ENCODE measurements at regions not wholly inside any gene's neighbourhood (a gene's known extent, or its start where the extent isn't known, plus 50 kb on each side); places are given as distances from the start of the nearest gene placed in this dataset.

DNA sequence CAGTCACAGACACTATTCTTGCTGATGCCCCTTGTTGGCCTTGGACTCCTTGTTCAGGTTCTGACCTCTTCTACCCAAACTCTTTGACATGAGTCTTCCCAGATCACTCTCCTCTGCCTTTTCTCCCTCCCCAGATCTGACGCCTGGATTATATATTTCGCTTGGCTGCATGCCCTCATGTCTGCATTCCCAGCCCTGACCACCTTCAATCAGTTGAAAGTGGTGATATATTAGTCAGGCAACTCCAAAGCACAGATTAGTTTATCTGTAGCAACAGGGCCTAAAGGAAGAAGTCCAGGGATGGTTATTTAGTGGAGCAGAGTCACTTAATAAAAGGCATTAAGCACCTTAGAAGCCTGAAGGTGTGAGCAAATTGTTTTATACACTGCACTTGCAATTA is 110.0 kb upstream of the GUCA2B start:
- ATAC-seq (no peak), DNase-seq (ENCODE audit: low read depth, low spot score) (no peak)
- ChIA-PET RAD21 (ENCODE audit: low non-redundant PET in 1 of 2, low total read pairs in 2 of 2, uncharacterized antibody in 2 of 2, unreplicated experiment in 2 of 2) (no interaction called here), CTCF (no interaction called here), POLR2A (no interaction called here)
- Histone ChIP-seq H3K4me1 (ENCODE audit: control insufficient read depth in 1 of 2, insufficient read depth in 2 of 2, low read length in 2 of 2) (no peaks in the 10 kb centered on the region), H3K4me2 (ENCODE audit: low read length) (no peak overlapping the region), H2AFZ (ENCODE audit: low read depth, low read length, poor library complexity, severe bottlenecking) (no peak overlapping the region), H3K9me3 (ENCODE audit: control insufficient read depth in 1 of 2, insufficient read depth in 1 of 2, low read depth in 1 of 2, low read length in 2 of 2) (no peaks in the 10 kb centered on the region), H3K9ac (ENCODE audit: low read length) (no peak overlapping the region), H3K9me2 (ENCODE audit: insufficient read depth) (no peaks in the 10 kb centered on the region), H3K36me3 (ENCODE audit: control insufficient read depth in 1 of 2, insufficient read depth in 2 of 2, low read length in 2 of 2) (no peaks in the 10 kb centered on the region), H3K4me3 (replicated peaks in 1 of 2; ENCODE audit: low read depth in 1 of 2, low read length in 2 of 2) (no peak overlapping the region), H3K27me3 (ENCODE audit: insufficient read depth, low read length) (no peaks in the 10 kb centered on the region; the same call in 1 of the 2 replicates), H3K27ac (ENCODE audit: low read depth, low read length) (no peak overlapping the region), H3K79me2 (ENCODE audit: insufficient read depth, low read length) (no peaks in the 10 kb centered on the region), H4K20me1 (ENCODE audit: insufficient read depth) (no peaks in the 10 kb centered on the region)
- no peak for TF ChIP-seq SP1 (IDR thresholded peaks at IDR 0.05; ENCODE audit: low read depth)
- TF ChIP-seq JUND (IDR thresholded peaks at IDR 0.05), result no peak
- TF ChIP-seq EZH2 (IDR thresholded peaks at IDR 0.05), result no peak
- no peak for TF ChIP-seq SRF (IDR thresholded peaks at IDR 0.05; ENCODE audit: low read depth)
- TF ChIP-seq ZNF274 (IDR thresholded peaks at IDR 0.05; ENCODE audit: low read depth, low read length), result no peak
- TF ChIP-seq, protein P1, sequence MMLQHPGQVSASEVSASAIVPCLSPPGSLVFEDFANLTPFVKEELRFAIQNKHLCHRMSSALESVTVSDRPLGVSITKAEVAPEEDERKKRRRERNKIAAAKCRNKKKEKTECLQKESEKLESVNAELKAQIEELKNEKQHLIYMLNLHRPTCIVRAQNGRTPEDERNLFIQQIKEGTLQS (IDR thresholded peaks at IDR 0.05), result no peak
- TF ChIP-seq, protein P2, sequence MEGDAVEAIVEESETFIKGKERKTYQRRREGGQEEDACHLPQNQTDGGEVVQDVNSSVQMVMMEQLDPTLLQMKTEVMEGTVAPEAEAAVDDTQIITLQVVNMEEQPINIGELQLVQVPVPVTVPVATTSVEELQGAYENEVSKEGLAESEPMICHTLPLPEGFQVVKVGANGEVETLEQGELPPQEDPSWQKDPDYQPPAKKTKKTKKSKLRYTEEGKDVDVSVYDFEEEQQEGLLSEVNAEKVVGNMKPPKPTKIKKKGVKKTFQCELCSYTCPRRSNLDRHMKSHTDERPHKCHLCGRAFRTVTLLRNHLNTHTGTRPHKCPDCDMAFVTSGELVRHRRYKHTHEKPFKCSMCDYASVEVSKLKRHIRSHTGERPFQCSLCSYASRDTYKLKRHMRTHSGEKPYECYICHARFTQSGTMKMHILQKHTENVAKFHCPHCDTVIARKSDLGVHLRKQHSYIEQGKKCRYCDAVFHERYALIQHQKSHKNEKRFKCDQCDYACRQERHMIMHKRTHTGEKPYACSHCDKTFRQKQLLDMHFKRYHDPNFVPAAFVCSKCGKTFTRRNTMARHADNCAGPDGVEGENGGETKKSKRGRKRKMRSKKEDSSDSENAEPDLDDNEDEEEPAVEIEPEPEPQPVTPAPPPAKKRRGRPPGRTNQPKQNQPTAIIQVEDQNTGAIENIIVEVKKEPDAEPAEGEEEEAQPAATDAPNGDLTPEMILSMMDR (IDR thresholded peaks at IDR 0.05 in 2 of 3, conservative IDR thresholded peaks at IDR 0.05 in 1 of 3; ENCODE audit: borderline replicate concordance in 1 of 3, insufficient read depth in 1 of 3, low read depth in 2 of 3, low read length in 2 of 3), result no peak
- no peak for TF ChIP-seq SIN3A (IDR thresholded peaks at IDR 0.05; ENCODE audit: low read depth)
- intact Hi-C loops (cut with micrococcal nuclease), result no loop called here
- BruUV-seq (replicated peaks), result no TSS peak

DNA sequence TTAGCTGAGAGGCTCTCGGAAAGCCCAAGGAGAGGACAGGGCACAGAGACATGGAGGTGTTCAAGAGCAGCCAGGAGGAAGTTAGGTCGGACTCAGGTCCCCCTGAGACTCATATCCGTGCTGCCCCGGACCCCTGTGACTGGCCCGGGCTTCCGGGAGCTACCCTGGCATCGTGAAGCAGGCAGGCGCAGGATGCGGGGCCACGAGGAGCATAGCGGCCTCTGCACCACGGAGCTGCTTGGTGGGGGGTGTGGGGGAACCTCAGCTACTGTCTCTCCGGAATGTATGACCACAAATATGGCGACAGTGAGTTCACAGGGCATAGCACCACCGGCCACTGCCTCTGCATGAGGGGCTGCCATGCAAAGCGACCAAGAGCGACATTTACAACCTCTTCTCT is 112.2 kb upstream of the GUCA2B start:
- RAD21 ChIA-PET (ENCODE audit: low non-redundant PET in 1 of 2, low total read pairs in 2 of 2, uncharacterized antibody in 2 of 2, unreplicated experiment in 2 of 2), result no interaction called here
- H3K36me3 ChIP-seq (ENCODE audit: control insufficient read depth in 1 of 2, insufficient read depth in 2 of 2, low read length in 2 of 2), result no peaks in the 10 kb centered on the region
- no peak overlapping the region for H3K9ac ChIP-seq (ENCODE audit: low read length)
- no peaks in the 10 kb centered on the region for H4K20me1 ChIP-seq (ENCODE audit: insufficient read depth)
- no peak overlapping the region for H2AFZ ChIP-seq (ENCODE audit: low read depth, low read length, poor library complexity, severe bottlenecking)
- no peak overlapping the region for H3K4me2 ChIP-seq (ENCODE audit: low read length)
- DNase-seq (ENCODE audit: low read depth, low spot score), result no peak
- intact Hi-C loops (cut with micrococcal nuclease), result no loop called here
- no peak overlapping the region for H3K27ac ChIP-seq (ENCODE audit: low read depth, low read length)
- ATAC-seq, result no peak
- no peak overlapping the region for H3K4me3 ChIP-seq (replicated peaks in 1 of 2; ENCODE audit: low read depth in 1 of 2, low read length in 2 of 2)
- no peaks in the 10 kb centered on the region for H3K9me2 ChIP-seq (ENCODE audit: insufficient read depth)
- POLR2A ChIA-PET, result no interaction called here
- peaks cover 4 to 6% of the 10 kb centered on the region in 2 experiments; a peak in 2 of 4 replicates for H3K4me1 ChIP-seq (ENCODE audit: control insufficient read depth in 1 of 2, insufficient read depth in 2 of 2, low read length in 2 of 2)
- H3K9me3 ChIP-seq (ENCODE audit: control insufficient read depth in 1 of 2, insufficient read depth in 1 of 2, low read depth in 1 of 2, low read length in 2 of 2), result no peaks in the 10 kb centered on the region
- H3K27me3 ChIP-seq (ENCODE audit: insufficient read depth, low read length), result no peaks in the 10 kb centered on the region
- CTCF ChIA-PET, result no interaction called here
- H3K79me2 ChIP-seq (ENCODE audit: insufficient read depth, low read length), result no peaks in the 10 kb centered on the region
- BruUV-seq (replicated peaks), result no TSS peak
- TF ChIP-seq POLR2A (IDR thresholded peaks at IDR 0.05; ENCODE audit: borderline replicate concordance, extremely low read depth, insufficient read depth, insufficient read length) (no peak), EGR1 (IDR thresholded peaks at IDR 0.05; ENCODE audit: low read depth) (no peak), ZNF274 (IDR thresholded peaks at IDR 0.05; ENCODE audit: low read depth, low read length) (no peak), FOSL1 (IDR thresholded peaks at IDR 0.05; ENCODE audit: low read depth) (no peak), SP1 (IDR thresholded peaks at IDR 0.05; ENCODE audit: low read depth) (no peak), JUND (IDR thresholded peaks at IDR 0.05) (no peak), EZH2 (IDR thresholded peaks at IDR 0.05) (no peak)
- TF ChIP-seq, protein P2 (IDR thresholded peaks at IDR 0.05 in 2 of 3, conservative IDR thresholded peaks at IDR 0.05 in 1 of 3; ENCODE audit: borderline replicate concordance in 1 of 3, insufficient read depth in 1 of 3, low read depth in 2 of 3, low read length in 2 of 3), result no peak
- TF ChIP-seq, protein P3, sequence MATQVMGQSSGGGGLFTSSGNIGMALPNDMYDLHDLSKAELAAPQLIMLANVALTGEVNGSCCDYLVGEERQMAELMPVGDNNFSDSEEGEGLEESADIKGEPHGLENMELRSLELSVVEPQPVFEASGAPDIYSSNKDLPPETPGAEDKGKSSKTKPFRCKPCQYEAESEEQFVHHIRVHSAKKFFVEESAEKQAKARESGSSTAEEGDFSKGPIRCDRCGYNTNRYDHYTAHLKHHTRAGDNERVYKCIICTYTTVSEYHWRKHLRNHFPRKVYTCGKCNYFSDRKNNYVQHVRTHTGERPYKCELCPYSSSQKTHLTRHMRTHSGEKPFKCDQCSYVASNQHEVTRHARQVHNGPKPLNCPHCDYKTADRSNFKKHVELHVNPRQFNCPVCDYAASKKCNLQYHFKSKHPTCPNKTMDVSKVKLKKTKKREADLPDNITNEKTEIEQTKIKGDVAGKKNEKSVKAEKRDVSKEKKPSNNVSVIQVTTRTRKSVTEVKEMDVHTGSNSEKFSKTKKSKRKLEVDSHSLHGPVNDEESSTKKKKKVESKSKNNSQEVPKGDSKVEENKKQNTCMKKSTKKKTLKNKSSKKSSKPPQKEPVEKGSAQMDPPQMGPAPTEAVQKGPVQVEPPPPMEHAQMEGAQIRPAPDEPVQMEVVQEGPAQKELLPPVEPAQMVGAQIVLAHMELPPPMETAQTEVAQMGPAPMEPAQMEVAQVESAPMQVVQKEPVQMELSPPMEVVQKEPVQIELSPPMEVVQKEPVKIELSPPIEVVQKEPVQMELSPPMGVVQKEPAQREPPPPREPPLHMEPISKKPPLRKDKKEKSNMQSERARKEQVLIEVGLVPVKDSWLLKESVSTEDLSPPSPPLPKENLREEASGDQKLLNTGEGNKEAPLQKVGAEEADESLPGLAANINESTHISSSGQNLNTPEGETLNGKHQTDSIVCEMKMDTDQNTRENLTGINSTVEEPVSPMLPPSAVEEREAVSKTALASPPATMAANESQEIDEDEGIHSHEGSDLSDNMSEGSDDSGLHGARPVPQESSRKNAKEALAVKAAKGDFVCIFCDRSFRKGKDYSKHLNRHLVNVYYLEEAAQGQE (IDR thresholded peaks at IDR 0.05; ENCODE audit: low read depth), result no peak
- TF ChIP-seq, protein P1 (IDR thresholded peaks at IDR 0.05), result no peak
